NCI-H524 (cell line): ENCODE measurements at regions not wholly inside any gene's neighbourhood (a gene's known extent, or its start where the extent isn't known, plus 50 kb on each side); places are given as distances from the start of the nearest gene placed in this dataset.

Experiments used
- DNase-seq, 2 experiments: peaks; one replicate each; lab custom pipeline; 2025; lab: John Stamatoyannopoulos, UW

- no peak for DNase-seq
Observed at GRCh38 chr16:51430716-51431369, 279.8 kb upstream of the SALL1 start.

- no peak for DNase-seq
Observed at GRCh38 chr16:51429041-51429440, 278.0 kb upstream of the SALL1 start.

GRCh38 chr16:51427085-51427484, 276.0 kb upstream of the SALL1 start:
- DNase-seq = no peak

DNA sequence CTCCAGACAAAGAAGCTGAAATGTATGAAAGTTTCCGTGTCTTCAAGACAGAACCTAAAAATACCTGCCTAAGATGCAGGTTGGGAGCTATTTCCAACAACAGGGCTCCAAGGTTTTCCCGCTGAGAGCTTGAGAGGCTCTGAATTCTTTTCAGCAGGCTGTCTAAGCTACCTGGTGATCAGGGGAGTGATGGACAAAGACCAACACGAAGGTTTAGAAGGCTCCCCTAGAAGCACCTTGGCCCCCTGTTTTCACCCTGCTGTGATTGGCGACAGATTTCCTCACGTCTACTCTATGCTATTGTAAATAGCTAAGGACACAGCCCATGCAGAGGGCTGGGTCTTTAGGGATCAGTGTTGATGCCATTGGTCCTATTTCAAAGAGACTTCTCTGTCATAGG, 275.2 kb upstream of the SALL1 start:
- DNase-seq = no peak

- DNase-seq = no peak
Observed at GRCh38 chr16:51420247-51420646, 269.2 kb upstream of the SALL1 start.

GRCh38 chr16:51419768-51420167, 268.7 kb upstream of the SALL1 start:
- DNase-seq = no peak

- no peak for DNase-seq
Observed at GRCh38 chr16:51418258-51418657, 267.2 kb upstream of the SALL1 start.

- DNase-seq = no peak
Observed at GRCh38 chr16:51416926-51417325, 265.9 kb upstream of the SALL1 start.

GRCh38 chr16:51410125-51410524, 259.1 kb upstream of the SALL1 start:
- no peak for DNase-seq

GRCh38 chr16:51409001-51409675, 258.1 kb upstream of the SALL1 start:
- no peak for DNase-seq

GRCh38 chr16:51408357-51408756, 257.3 kb upstream of the SALL1 start:
- DNase-seq = no peak

- DNase-seq = no peak
Observed at GRCh38 chr16:51407921-51408320, 256.9 kb upstream of the SALL1 start.

GRCh38 chr16:51407199-51407598, 256.1 kb upstream of the SALL1 start:
- DNase-seq = no peak

DNA sequence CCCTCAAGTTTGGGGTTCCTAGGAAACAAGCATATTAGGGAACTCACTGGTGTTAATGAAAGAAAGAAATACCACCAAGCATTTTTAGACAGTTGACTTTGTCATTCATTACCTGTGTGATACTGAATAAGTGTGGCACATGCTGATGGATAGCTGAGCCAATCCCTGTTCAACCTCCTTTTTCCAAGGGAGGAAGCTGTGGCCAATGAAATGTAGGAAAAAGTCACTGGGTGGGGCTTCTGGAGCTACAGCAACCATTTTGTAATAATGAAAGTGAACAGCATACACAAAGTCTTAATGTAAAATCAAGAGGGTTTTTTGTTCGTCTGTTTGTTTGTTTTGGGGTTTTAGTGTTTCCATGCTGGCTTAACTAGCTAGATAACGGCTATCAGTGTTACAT, 254.3 kb upstream of the SALL1 start:
- DNase-seq = no peak

DNA sequence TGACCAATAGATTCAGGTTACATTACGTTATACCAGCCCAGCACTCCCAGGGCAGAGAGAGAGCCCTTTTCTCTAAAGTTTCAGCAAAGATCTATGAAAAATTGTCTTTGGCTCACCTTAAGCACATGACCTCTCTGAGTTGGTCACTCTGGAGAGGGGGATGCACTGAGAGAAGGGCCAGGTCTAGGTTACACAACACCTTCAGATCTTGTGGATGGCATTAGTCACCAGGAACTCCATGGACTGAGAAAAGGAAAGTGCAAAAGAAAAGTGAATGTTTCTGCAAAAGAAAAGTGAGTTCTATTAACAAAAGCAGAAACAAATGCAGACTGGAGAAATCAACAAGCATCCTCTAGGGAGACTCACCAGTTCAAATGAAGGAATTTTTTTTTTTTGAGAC, 253.3 kb upstream of the SALL1 start:
- no peak for DNase-seq

GRCh38 chr16:51402785-51403184, 251.7 kb upstream of the SALL1 start:
- no peak for DNase-seq

GRCh38 chr16:51402298-51402697, 251.2 kb upstream of the SALL1 start:
- no peak for DNase-seq

- DNase-seq = no peak
Observed at GRCh38 chr16:51401673-51402072, 250.6 kb upstream of the SALL1 start.

- DNase-seq = no peak
Observed at GRCh38 chr16:51399908-51400670, 249.0 kb upstream of the SALL1 start.

DNA sequence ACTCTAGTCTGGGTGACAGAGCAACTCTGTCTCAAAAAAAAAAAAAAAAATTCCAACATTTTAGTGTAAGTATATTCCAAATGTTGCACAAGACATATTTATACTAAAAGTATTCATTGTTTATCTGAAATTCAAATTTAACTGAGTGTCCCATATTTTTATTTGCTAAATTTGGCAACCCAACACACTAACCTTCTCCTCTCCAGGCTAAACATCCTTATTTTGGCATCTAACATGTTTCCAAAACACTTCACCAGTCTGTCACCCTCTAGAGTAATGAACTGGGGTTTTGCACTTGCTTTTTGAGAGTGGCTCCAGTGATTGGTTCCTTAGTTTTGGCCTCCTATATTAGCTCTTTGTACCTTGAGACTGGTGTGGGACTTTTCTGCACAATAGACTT, 243.4 kb upstream of the SALL1 start:
- no peak for DNase-seq

DNA sequence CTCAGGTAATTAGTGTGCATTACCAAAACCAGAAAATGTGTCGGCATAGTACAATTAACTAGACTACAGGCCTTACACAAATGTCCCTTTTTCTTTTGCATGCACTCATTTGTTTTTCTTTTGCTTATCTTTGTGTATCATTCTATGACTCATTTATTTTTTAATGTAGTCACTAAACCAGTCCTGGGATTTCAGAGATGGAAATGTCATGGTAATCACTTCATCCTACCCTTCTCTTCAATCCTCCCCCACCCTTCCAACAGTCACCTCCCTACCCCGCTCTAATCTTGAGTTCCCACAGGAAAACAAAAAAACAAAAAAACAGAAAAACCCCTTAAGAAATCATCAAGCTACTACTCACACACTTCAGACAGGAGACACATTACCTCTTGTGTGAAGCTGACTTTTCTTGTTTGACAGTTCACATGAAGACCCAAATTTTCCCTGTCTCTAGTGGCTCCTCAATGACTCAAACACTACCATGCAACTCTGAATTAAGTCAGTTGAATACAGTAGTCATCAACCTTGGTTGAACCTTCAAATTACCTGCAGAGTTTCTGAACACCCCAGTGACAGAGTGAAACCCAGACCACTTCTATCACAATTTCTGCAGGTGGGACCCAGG, 242.4 kb upstream of the SALL1 start:
- DNase-seq = no peak

DNA sequence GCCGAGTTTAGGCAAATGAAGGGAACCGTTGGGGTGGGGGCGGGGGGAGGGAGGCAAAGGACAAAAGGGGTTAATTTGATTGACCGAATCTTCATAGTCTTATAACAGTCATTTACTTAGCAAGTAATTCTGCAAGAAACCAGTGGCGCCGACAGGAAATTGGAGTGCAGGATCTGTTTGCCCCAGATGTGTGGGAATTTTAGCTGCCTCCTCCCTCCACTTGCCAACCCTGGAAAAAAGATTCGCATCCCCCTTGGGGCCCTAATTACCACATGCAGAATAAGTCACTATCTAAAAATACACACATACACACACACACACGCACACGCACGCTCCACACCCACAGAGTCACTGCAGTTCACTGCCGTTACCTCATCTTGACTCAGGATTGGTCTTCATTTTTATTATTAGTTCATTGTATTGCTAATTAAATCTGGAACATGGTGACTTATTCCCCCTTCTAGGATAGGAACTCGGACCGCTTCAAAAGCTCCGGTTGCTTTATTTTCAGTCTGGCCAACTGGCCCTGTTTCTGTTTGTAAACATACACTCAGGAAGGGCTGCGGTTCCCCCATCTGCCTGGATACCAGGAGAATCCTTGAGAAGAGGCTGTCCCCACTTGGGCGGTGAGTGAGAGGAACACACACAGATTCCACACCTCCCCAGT, 241.6 kb upstream of the SALL1 start:
- no peak for DNase-seq
